Lung microvascular endothelial cell (primary cell): ENCODE measurements at regions not wholly inside any gene's neighbourhood (a gene's known extent, or its start where the extent isn't known, plus 50 kb on each side); places are given as distances from the start of the nearest gene placed in this dataset.
A peak's percentile ranks its signal among the peaks of the same experiment; 100 is the strongest.
"Not testable (repeated sequence)": the region's sequence is repeated elsewhere in the genome, so short reads cannot be mapped to it uniquely, and the experiment has no call there.

Experiments
- DNase-seq, 2 donors: peaks; one replicate each; pipeline versions ENCODE4 v3.0.0 to v3.0.0-alpha.2; 2010; ENCODE audit warnings: low read depth in 2 of 2

DNA sequence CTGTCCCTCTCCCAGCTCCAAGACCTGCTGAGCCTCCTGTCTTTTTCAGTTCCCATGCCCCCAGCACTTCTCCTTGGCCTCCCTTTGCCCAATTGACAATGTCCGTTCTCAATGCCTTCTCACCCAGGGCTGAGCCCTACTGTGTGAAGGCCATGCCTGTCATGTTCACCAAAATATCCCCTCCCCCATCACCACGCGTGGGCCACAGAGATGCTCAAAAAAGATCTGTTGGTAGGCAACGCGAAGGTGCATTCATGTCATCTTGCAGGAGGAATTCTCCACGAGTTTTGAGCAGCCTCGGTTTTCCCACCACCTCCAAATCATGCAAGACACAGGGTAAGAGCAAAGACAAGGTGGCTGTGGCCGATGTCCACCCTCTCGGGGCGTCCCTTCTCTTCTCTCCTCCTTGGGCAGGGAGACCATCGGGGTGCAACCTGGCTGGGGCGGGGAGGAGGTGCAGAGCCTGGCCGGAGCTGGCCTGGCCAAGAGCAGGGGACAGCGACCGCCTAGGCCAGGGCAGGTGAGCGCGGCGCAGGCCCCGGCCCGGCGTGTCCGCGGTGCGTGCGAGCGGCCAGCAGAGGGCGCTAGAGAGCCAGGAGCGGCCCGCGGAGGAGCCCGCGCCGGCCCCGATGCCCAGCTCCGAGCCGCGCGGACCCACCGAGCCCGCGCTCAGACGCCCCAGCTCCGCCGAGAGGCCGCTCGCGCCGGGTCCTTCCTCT is 56.3 kb upstream of the KRTAP5-11 start:
- DNase-seq = peak; percentile 30 to 57

DNA sequence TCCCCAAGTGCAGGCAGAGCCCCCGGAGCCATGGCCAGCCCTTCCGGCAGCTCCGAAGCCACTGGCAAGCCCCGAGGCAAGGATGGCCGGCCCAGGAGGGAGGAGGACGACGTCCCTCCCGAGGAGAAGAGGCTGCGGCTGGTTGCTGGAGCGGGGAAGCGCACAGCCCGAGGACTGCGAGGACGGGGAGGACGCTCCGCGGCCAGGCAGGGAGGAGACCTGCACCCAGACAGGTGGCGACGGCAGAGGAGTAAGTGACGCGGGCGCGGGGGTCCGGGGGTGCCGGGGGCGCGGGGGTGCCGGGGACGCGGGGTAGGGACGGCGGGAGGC is 56.8 kb upstream of the KRTAP5-11 start:
- peak; percentile 1 to 3 for DNase-seq

GRCh38 chr11:71639916-71640315 is 57.2 kb upstream of the KRTAP5-11 start:
- DNase-seq = not testable (repeated sequence)

- not testable (repeated sequence) for DNase-seq
Observed at GRCh38 chr11:71647078-71647477, 64.4 kb upstream of the KRTAP5-11 start.

- DNase-seq = not testable (repeated sequence)
Observed at GRCh38 chr11:71652998-71653397, 70.3 kb upstream of the KRTAP5-11 start.

DNA sequence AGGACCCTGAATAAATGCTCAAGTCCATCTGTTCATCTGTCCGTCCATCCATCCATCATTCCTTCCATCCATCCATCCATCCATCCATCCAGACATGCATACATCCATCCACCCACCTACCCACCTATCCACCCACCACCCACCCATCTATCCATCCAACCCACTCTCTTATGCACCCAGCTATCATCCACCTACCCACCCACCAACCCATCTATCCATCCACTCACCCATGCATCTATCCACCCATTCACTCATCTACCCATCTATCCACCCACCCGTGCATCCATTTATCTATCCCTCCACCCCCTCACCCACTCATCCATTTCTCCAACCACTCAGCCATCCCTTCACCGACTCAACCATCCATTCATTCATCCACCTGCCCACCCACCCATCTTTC is 71.7 kb upstream of the KRTAP5-11 start:
- DNase-seq = not testable (repeated sequence)

- DNase-seq = not testable (repeated sequence)
Observed at GRCh38 chr11:71655041-71655440, 72.4 kb upstream of the KRTAP5-11 start.

GRCh38 chr11:71656513-71656912 is 73.8 kb upstream of the KRTAP5-11 start:
- not testable (repeated sequence) for DNase-seq

- DNase-seq = not testable (repeated sequence)
Observed at GRCh38 chr11:71664941-71665340, 82.3 kb upstream of the KRTAP5-11 start.

- not testable (repeated sequence) for DNase-seq
Observed at GRCh38 chr11:71698110-71698509, 115.4 kb upstream of the KRTAP5-11 start.

- peak; percentile 1 to 15 for DNase-seq
Observed at GRCh38 chr11:71698961-71699360, 116.3 kb upstream of the KRTAP5-11 start.

DNA sequence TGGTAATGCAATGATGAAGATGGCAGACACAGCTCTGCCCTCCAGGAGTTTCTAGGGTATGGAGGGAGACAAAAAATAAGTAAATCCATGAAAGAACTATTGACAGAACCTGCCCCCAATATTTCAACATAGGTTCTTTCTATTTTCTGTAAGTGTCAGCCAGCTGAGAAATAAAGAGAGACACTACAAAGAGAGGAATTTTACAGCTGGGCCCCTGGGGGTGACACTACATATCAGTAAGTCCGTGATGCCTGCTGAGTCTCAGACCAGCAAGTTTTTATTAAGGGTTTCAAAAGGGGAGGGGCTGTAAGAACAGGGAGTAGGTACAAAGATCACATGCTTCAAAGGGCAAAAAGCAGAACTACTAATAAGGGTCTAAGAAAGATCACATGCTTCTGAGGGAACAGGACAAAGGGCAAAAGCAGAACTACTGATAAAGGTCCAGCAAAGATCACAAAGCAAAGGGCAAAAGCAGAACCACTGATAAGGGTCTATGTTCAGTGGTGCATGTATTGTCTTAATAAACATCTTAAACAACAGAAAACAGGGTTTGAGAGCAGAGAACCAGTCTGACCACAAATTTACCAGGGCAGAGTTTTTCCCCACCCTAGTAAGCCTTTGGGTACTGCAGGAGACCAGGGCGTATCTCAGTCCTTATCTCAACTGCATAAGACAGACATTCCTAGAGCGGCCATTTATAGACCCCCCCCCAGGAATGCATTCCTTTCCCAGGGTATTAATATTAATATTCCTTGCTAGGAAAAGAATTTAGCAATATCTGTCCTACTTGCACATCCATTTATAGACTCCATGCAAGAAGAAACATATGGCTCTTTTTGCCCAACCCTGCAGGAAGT is 119.0 kb upstream of the KRTAP5-11 start:
- not testable (repeated sequence) for DNase-seq

GRCh38 chr11:71705086-71705737 is 122.5 kb upstream of the KRTAP5-11 start:
- not testable (repeated sequence) for DNase-seq

GRCh38 chr11:71705738-71706432 is 123.2 kb upstream of the KRTAP5-11 start:
- not testable (repeated sequence) for DNase-seq

DNA sequence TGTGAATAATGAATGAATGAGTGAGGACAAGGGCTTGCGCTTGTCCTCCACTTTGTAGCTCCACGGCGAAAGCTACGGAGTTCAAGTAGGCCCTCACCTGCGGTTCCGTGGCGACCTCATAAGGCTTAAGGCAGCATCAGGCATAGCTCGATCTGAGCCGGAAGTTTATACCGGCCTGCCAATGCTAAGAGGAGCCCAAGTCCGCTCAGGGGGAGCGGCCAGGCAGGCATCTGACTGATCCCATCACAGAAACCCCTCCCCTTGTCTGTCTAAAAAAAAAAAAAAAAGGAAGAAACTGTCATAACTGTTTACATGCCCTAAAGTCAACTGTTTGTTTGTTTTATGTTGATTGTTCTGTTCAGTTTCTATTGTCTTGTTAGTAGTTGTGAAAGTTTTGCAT is 124.4 kb upstream of the KRTAP5-11 start:
- not testable (repeated sequence) for DNase-seq

GRCh38 chr11:71709541-71709940 is 123.5 kb upstream of the DEFB108B start:
- not testable (repeated sequence) for DNase-seq

DNA sequence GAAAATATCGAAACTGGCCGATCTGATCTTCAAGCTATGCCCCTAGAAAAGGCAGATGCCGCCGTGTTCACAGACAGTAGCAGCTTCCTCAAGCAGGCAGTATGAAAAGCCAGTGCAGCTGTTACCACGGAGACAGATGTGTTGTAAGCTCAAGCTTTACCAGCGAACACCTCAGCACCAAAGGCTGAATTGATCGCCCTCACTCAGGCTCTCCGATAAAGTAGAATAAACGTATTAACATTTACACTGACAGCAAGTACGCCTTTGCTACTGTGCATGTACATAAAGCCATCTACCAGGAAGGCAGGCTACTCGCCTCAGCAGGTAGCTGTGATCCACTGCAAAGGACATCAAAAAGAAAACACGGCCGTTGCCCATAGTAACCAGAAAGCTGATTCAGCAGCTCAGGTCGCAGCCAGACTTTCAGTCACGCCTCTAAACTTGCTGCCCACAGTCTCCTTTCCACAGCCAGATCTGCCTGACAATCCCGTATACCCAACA is 122.8 kb upstream of the DEFB108B start:
- DNase-seq = peak in 1 of 2 donors; percentile 5

GRCh38 chr11:71710701-71711385 is 122.2 kb upstream of the DEFB108B start:
- DNase-seq = not testable (repeated sequence)

GRCh38 chr11:71712350-71712749 is 120.7 kb upstream of the DEFB108B start:
- not testable (repeated sequence) for DNase-seq

DNA sequence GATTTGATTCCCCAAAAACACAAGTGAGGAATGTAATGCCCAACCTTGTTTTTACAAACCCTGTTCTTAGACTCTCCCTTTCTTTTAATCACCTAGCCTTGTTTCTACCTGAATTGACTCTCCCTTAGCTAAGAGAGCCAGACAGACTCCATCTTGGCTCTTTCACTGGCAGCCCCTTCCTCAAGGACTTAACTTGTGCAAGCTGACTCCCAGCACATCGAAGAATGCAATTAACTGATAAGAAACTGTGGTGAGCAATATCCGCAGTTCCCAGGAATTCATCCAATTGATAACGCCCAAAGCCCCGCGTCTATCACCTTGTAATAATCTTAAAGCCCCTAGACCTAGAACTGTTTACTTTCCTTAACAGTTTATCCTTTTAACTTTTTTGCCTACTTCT is 120.2 kb upstream of the DEFB108B start:
- DNase-seq = not testable (repeated sequence)

GRCh38 chr11:71714510-71714909 is 118.5 kb upstream of the DEFB108B start:
- DNase-seq = not testable (repeated sequence)
